Neuronal stem cell (in vitro differentiated cells): ENCODE measurements at regions not wholly inside any gene's neighbourhood (a gene's known extent, or its start where the extent isn't known, plus 50 kb on each side); places are given as distances from the start of the nearest gene placed in this dataset.

Experiments
- DNase-seq: peaks from one replicate; pipeline ENCODE4 v3.0.0-alpha.2; 2013; ENCODE audit warnings: low spot score
- H2AFZ ChIP-seq: one replicate; pipeline ENCODE4 v1.6.1; 2013; ENCODE audit warnings: mild to moderate bottlenecking, low read length, inconsistent platforms
- H2AK5ac ChIP-seq: 2 replicates; pipeline ENCODE4 v1.6.1; 2013; ENCODE audit warnings: low read depth, mild to moderate bottlenecking, inconsistent platforms, low read length, moderate library complexity, mixed read lengths
- H2BK120ac ChIP-seq: 2 replicates; pipeline ENCODE4 v1.6.1; 2013; ENCODE audit warnings: low read depth, mild to moderate bottlenecking, inconsistent platforms, low read length, moderate library complexity, mixed read lengths
- H2BK12ac ChIP-seq: one replicate; pipeline ENCODE4 v1.6.1; 2013; ENCODE audit warnings: low read length, inconsistent platforms
- H2BK15ac ChIP-seq: 2 replicates; pipeline ENCODE4 v1.6.1; 2013; ENCODE audit warnings: mild to moderate bottlenecking, low read length, inconsistent platforms, mixed read lengths
- H2BK5ac ChIP-seq: one replicate; pipeline ENCODE4 v1.6.1; 2013; ENCODE audit warnings: inconsistent platforms, mild to moderate bottlenecking, low read length, moderate library complexity
- H3K14ac ChIP-seq: one replicate; pipeline ENCODE4 v1.6.1; 2013; ENCODE audit warnings: low read length, inconsistent platforms
- H3K18ac ChIP-seq: 2 replicates; pipeline ENCODE4 v1.6.1; 2013; ENCODE audit warnings: low read length, inconsistent platforms
- H3K23ac ChIP-seq: 2 replicates; pipeline ENCODE4 v1.6.1; 2013; ENCODE audit warnings: low read depth, mild to moderate bottlenecking, mixed read lengths, low read length, inconsistent platforms; ENCODE audit not compliant: poor library complexity
- H3K27ac ChIP-seq: replicated peaks from 3 replicates; pipeline ENCODE4 v1.5.1; 2013; ENCODE audit warnings: low read length, inconsistent platforms
- H3K27me3 ChIP-seq, 3 experiments: 2 replicates each; pipeline ENCODE4 v1.6.1; 2013; ENCODE audit warnings: low read length in 3 of 3, mild to moderate bottlenecking in 2 of 3, inconsistent platforms in 1 of 3, low read depth in 1 of 3, mixed read lengths in 1 of 3, moderate library complexity in 1 of 3; ENCODE audit not compliant: control insufficient read depth in 3 of 3, insufficient read depth in 3 of 3
- H3K36me3 ChIP-seq, 2 donors: replicated peaks in 1 of 2; 2 replicates each; pipeline ENCODE4 v1.6.1; 2013; ENCODE audit warnings: low read length in 2 of 2; ENCODE audit not compliant: control insufficient read depth in 2 of 2, insufficient read depth in 2 of 2
- H3K4ac ChIP-seq: 2 replicates; pipeline ENCODE4 v1.6.1; 2013; ENCODE audit warnings: inconsistent platforms, mild to moderate bottlenecking, low read length, moderate library complexity
- H3K4me1 ChIP-seq, 2 donors: 1 replicate in 1 of 2; 2 replicates in 1 of 2; pipeline ENCODE4 v1.6.1; 2013; ENCODE audit warnings: low read length in 2 of 2, low read depth in 1 of 2; ENCODE audit not compliant: control insufficient read depth in 2 of 2, insufficient read depth in 1 of 2
- H3K4me2 ChIP-seq: one replicate; pipeline ENCODE4 v1.6.1; 2013; ENCODE audit warnings: mild to moderate bottlenecking, low read length, inconsistent platforms; ENCODE audit not compliant: insufficient read depth, poor library complexity, severe bottlenecking
- H3K4me3 ChIP-seq, 2 donors: 2 replicates each; pipeline ENCODE4 v1.5.1; 2013; ENCODE audit warnings: low read length in 2 of 2, mild to moderate bottlenecking in 2 of 2, inconsistent platforms in 1 of 2, moderate library complexity in 1 of 2
- H3K79me1 ChIP-seq: one replicate; pipeline ENCODE4 v1.6.1; 2013; ENCODE audit warnings: low read depth, mild to moderate bottlenecking, inconsistent platforms, low read length, moderate library complexity
- H3K9ac ChIP-seq: one replicate; pipeline ENCODE4 v1.6.1; 2013; ENCODE audit warnings: mild to moderate bottlenecking, low read depth, low read length, inconsistent platforms; ENCODE audit not compliant: poor library complexity
- H3K9me3 ChIP-seq, 2 donors: replicated peaks in 1 of 2; 2 replicates each; pipeline versions ENCODE3 to v1.6.1; 2013; ENCODE audit warnings: low read length in 2 of 2, mild to moderate bottlenecking in 2 of 2, inconsistent platforms in 1 of 2, low read depth in 1 of 2, mixed read lengths in 1 of 2, moderate library complexity in 1 of 2; ENCODE audit not compliant: control insufficient read depth in 2 of 2, insufficient read depth in 1 of 2
- H4K8ac ChIP-seq: one replicate; pipeline ENCODE4 v1.6.1; 2013; ENCODE audit warnings: low read depth, mild to moderate bottlenecking, inconsistent platforms, low read length, moderate library complexity
- H4K91ac ChIP-seq: one replicate; pipeline ENCODE4 v1.6.1; 2013; ENCODE audit warnings: low read length, low read depth, mild to moderate bottlenecking, inconsistent platforms; ENCODE audit not compliant: poor library complexity
- WGBS, 2 donors: extraction: QIAGEN DNeasy Blood & Tissue Kit; methylation state at CpG; one replicate each; pipeline ENCODE4 v1.1.7; 2013; ENCODE audit warnings: missing lambda C conversion rate in 2 of 2, mixed read lengths in 1 of 2; ENCODE audit not compliant: insufficient read length in 2 of 2, insufficient replicate concordance in 1 of 2; ENCODE audit errors: extremely low coverage in 2 of 2; 5-methylcytosine and 5-hydroxymethylcytosine counted together

- H3K18ac ChIP-seq: no peak overlapping the region
- no peak overlapping the region for H3K23ac ChIP-seq
- no peak overlapping the region for H3K4me3 ChIP-seq
- no peak for DNase-seq
- H3K27ac ChIP-seq: no peak overlapping the region
- no peaks in the 10 kb centered on the region for H3K9me3 ChIP-seq
- H2BK15ac ChIP-seq: no peak overlapping the region
- H3K4me2 ChIP-seq: no peak overlapping the region
- H2AFZ ChIP-seq: no peak overlapping the region
- no peak overlapping the region for H2AK5ac ChIP-seq
- no peaks in the 10 kb centered on the region for H3K27me3 ChIP-seq
- no peak overlapping the region for H2BK5ac ChIP-seq
- no peak overlapping the region for H4K91ac ChIP-seq
- no peak overlapping the region for H3K9ac ChIP-seq
- no peak overlapping the region for H2BK12ac ChIP-seq
- no CpG with 5 or more reads among the region's 3 CpGs for WGBS, 2 donors
- H3K4me1 ChIP-seq: no peaks in the 10 kb centered on the region
- H3K14ac ChIP-seq: no peak overlapping the region
- H2BK120ac ChIP-seq: no peak overlapping the region
- H3K4ac ChIP-seq: no peak overlapping the region
- H4K8ac ChIP-seq: no peak overlapping the region
- no peaks in the 10 kb centered on the region for H3K36me3 ChIP-seq
- no peaks in the 10 kb centered on the region for H3K79me1 ChIP-seq
Observed at GRCh38 chr17:54784305-54784704, 116.3 kb upstream of the TOM1L1 start.

GRCh38 chr17:54785643-54786268, 114.9 kb upstream of the TOM1L1 start:
- Histone ChIP-seq H3K4ac (no peak overlapping the region), H2AK5ac (no peak overlapping the region), H3K14ac (no peak overlapping the region), H3K36me3 (no peaks in the 10 kb centered on the region), H2BK15ac (no peak overlapping the region), H3K27me3 (no peaks in the 10 kb centered on the region), H3K23ac (no peak overlapping the region), H4K91ac (no peak overlapping the region), H4K8ac (no peak overlapping the region), H3K4me1 (no peaks in the 10 kb centered on the region), H3K4me3 (no peak overlapping the region), H2BK120ac (no peak overlapping the region), H2BK5ac (no peak overlapping the region), H3K79me1 (no peaks in the 10 kb centered on the region), H3K9ac (no peak overlapping the region), H2AFZ (no peak overlapping the region), H3K18ac (no peak overlapping the region), H3K27ac (no peak overlapping the region), H2BK12ac (no peak overlapping the region), H3K9me3 (no peaks in the 10 kb centered on the region), H3K4me2 (no peak overlapping the region)
- no CpG with 5 or more reads among the region's 8 CpGs for WGBS, 2 donors
- no peak for DNase-seq

- Histone ChIP-seq H3K4me2 (no peak overlapping the region), H4K91ac (no peak overlapping the region), H2AK5ac (no peak overlapping the region), H3K4me3 (no peak overlapping the region), H3K9me3 (no peaks in the 10 kb centered on the region), H2BK15ac (no peak overlapping the region), H2AFZ (no peak overlapping the region), H2BK12ac (no peak overlapping the region), H3K27me3 (no peaks in the 10 kb centered on the region), H3K23ac (no peak overlapping the region), H3K4ac (no peak overlapping the region), H2BK120ac (no peak overlapping the region), H3K36me3 (no peaks in the 10 kb centered on the region), H3K9ac (no peak overlapping the region), H2BK5ac (no peak overlapping the region), H3K14ac (no peak overlapping the region), H3K27ac (no peak overlapping the region), H4K8ac (no peak overlapping the region), H3K18ac (no peak overlapping the region), H3K4me1 (no peaks in the 10 kb centered on the region), H3K79me1 (no peaks in the 10 kb centered on the region)
- no peak for DNase-seq
- WGBS, 2 donors: no CpG with 5 or more reads among the region's 10 CpGs
Observed at GRCh38 chr17:54789101-54789880, 111.4 kb upstream of the TOM1L1 start.

- H2BK120ac ChIP-seq: no peak overlapping the region
- peaks cover 0 to 2% of the 10 kb centered on the region in 2 donors for H3K4me1 ChIP-seq
- no CpG with 5 or more reads among the region's 3 CpGs for WGBS, 2 donors
- no peak for DNase-seq
- H3K27me3 ChIP-seq: no peaks in the 10 kb centered on the region
- H3K79me1 ChIP-seq: no peaks in the 10 kb centered on the region
- H3K23ac ChIP-seq: no peak overlapping the region
- H3K14ac ChIP-seq: no peak overlapping the region
- H2BK5ac ChIP-seq: no peak overlapping the region
- no peak overlapping the region for H3K4me3 ChIP-seq
- H4K8ac ChIP-seq: no peak overlapping the region
- H2AFZ ChIP-seq: no peak overlapping the region
- no peak overlapping the region for H2AK5ac ChIP-seq
- no peak overlapping the region for H3K9ac ChIP-seq
- no peak overlapping the region for H3K27ac ChIP-seq
- H2BK12ac ChIP-seq: no peak overlapping the region
- no peak overlapping the region for H3K4ac ChIP-seq
- no peaks in the 10 kb centered on the region for H3K9me3 ChIP-seq
- H2BK15ac ChIP-seq: no peak overlapping the region
- H3K18ac ChIP-seq: no peak overlapping the region
- no peaks in the 10 kb centered on the region for H3K36me3 ChIP-seq
- no peak overlapping the region for H4K91ac ChIP-seq
- H3K4me2 ChIP-seq: no peak overlapping the region
Observed at GRCh38 chr17:54793271-54793670, 107.4 kb upstream of the TOM1L1 start.
